NOMO-1 treated with dmso at 0.1 percent for 144 hours (cell line): ENCODE measurements at regions not wholly inside any gene's neighbourhood (a gene's known extent, or its start where the extent isn't known, plus 50 kb on each side); places are given as distances from the start of the nearest gene placed in this dataset.
"Not testable (repeated sequence)": the region's sequence is repeated elsewhere in the genome, so short reads cannot be mapped to it uniquely, and the experiment has no call there.

Source experiments
- DNase-seq: peaks from one replicate; lab custom pipeline; 2025; ENCODE audit not compliant: unreplicated experiment; lab: John Stamatoyannopoulos, UW

DNA sequence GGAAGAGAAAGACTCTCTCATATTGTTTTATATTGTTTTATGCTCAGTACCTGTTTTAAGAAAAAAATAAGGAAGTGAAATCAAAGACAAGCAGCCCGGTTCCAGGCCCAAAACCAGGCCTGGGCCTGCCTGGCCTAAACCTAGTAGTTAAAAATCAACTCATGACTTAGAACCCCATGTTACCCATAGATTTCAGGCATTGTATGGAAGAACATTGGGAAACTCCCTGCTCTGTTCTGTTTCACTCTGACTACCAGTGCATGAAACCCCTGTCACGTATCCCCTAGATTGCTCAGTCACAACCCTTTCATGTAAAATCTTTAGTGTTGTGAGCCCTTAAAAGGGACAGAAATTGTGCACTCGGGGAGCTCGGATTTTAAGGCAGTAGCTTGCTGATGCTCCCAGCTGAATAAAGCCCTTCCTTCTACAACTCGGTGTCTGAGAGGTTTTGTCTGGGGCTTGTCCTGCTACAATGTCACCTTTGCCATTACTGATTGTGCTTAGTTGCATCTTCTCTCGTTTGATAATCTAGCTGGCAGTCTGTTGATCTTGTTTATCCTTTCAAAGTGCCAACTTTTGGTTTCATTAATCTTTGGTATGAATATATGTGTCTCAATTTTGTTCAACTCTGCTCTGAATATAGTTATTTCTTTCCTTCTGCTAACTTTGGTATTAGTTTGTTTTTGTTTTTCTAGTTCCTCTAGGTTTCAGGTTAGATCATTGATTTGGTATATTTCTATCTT, 842.8 kb upstream of the NDST4 start:
- not testable (repeated sequence) for DNase-seq

GRCh38 chr4:115950806-115951205, 837.4 kb upstream of the NDST4 start:
- no peak for DNase-seq

- not testable (repeated sequence) for DNase-seq
Measured at GRCh38 chr4:115949974-115950743, 836.7 kb upstream of the NDST4 start.

- DNase-seq = no peak
Measured at GRCh38 chr4:115945026-115945425, 831.6 kb upstream of the NDST4 start.

GRCh38 chr4:115944146-115944905, 830.9 kb upstream of the NDST4 start:
- DNase-seq = no peak

DNA sequence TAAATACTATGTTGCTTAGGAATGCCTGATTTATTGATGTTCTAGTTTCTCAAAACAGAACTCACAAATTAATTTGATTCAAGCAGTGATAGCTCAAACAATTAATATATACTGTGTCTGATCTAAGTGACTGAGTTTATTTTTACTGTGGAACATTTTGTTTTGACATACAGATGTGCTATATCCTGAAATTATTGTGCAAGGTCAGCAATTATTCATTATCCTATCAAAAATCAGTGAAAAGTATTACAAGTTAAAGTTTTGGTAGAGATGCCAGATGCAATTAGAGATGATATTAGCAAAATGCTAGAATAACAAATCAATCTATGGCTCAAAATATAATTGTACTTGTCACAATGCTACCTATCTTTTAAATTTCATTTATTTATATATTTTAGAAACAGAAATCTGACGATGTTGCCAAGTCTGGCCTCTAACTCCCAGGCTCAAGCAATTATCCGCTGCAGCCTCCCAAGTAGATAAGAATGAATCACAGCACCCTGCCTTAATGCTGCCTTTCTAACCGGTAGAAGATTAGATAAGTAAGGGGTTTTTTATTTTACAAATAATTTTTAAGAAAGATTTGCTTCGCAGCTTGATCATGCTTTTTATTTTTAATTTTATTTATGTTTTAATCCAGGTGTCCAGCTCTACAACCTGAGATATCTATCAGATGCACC, 825.5 kb upstream of the NDST4 start:
- no peak for DNase-seq

DNA sequence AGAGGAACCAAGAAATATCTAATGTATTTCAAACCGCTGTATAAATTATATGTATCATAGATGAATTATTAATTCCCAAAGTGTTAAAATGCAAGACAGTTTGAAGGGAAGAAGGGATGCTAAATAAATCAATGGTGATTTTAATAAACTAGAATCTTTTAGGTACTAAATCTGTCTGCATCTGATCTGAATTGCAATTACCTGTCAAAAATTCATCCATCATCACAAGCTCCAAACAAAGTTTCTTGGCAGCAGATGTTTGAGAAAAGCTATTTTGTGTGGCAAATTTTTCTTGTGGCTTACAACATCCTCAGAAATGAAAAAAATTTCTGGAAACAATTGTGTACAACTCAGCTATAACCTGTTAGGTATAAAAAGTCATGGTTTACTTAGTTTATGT, 816.0 kb upstream of the NDST4 start:
- DNase-seq = no peak

- DNase-seq = no peak
Measured at GRCh38 chr4:115927382-115927781, 814.0 kb upstream of the NDST4 start.

- no peak for DNase-seq
Measured at GRCh38 chr4:115923152-115923551, 809.7 kb upstream of the NDST4 start.

GRCh38 chr4:115920637-115921036, 807.2 kb upstream of the NDST4 start:
- DNase-seq = no peak

DNA sequence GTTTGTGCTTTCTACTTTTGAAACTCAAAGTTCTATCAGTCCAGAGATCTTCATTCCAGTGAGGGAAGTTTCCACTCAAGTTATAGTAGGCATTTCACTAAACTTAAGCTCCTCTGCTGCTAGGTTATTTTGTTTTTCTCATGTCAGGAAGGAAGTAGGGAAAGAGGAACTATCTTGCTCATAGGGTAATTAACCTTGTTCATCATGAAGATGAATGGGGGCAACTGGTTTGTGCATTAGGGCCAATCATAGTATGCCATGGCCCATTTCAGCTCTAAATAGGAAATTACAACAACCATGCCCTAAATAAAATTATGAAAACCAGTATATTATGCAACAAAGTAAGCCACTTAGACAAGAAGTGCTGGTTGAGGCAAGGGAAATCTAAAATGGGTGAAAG, 804.7 kb upstream of the NDST4 start:
- DNase-seq = peak; percentile 85

GRCh38 chr4:115906428-115906827, 793.0 kb upstream of the NDST4 start:
- no peak for DNase-seq

GRCh38 chr4:115883847-115884246, 770.4 kb upstream of the NDST4 start:
- no peak for DNase-seq

- DNase-seq = no peak
Measured at GRCh38 chr4:115883231-115883630, 769.8 kb upstream of the NDST4 start.

GRCh38 chr4:115873048-115873447, 759.6 kb upstream of the NDST4 start:
- DNase-seq = no peak

- no peak for DNase-seq
Measured at GRCh38 chr4:115871596-115871995, 758.2 kb upstream of the NDST4 start.

GRCh38 chr4:115866364-115866896, 753.0 kb upstream of the NDST4 start:
- DNase-seq = no peak

DNA sequence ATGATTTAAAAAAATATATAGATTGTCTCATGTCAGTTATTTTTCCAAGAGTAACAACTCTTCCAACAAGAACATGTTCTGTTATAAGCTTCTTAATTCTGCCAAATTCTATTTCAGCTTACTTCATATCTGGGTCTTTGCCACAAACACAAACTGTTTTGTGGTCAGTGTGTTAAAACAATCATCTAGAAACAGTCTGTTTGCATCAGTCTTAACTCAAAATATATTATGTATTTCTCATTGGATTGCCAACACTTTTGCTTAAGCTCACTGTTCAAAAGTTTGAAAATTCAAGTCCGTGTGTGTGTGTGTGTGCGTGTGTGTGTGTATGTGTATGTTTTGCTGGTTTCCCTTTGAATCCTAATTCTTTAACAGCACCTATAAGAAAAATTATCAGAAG, 752.3 kb upstream of the NDST4 start:
- DNase-seq = no peak

- no peak for DNase-seq
Measured at GRCh38 chr4:115852767-115853091, 739.3 kb upstream of the NDST4 start.

DNA sequence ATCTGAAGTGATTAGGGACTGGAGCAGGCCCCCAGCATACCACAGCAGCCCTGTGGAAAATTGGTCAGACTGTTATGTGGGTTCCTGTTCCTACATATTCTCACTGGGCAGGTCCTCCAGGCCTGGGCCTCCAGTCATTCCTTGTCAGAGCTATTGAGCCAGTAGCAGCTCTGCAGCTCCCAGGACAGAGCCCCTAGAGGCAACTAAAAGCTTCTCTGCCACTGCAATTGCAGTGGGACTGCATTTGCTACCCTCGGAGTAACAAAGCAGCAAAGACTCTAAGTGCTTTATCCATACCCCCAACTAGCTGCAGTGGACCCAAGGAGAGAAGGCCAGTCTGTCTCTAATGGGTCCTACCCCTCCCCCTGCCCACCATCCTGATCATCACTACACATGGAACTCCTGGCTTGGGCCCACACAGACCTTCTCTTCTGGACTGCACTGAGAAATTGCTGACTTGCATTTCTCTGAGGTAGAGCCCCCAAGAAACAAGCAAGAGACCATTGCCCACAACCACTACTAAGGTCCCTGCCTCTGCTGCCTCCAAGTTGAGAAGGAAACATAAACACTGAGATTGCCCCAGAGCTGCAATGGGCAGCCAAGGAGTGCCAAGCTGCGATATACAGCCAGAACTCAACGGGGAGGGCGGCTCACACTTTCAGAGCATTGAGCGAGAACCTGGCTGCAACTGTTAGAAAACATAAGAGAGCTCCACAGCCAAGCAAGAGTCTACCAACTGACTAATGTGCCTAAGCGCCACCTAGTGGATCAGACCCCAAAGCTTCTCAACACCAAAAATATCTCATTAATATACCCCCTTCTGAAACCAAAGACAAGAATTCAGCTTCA, 738.7 kb upstream of the NDST4 start:
- peak; percentile 17 for DNase-seq
